ENCODE measurements at regions not wholly inside any gene's neighbourhood (a gene's known extent, or its start where the extent isn't known, plus 50 kb on each side); places are given as distances from the start of the nearest gene placed in this dataset.
"Not testable (repeated sequence)": the region's sequence is repeated elsewhere in the genome, so short reads cannot be mapped to it uniquely, and the experiment has no call there.

- Histone ChIP-seq H3K9ac (ENCODE audit: low read length) (no peak overlapping the region), H3K9me3 (ENCODE audit: low read length) (no peaks in the 10 kb centered on the region), H3K36me3 (ENCODE audit: insufficient read depth, low read length) (no peaks in the 10 kb centered on the region), H3F3A (ENCODE audit: insufficient read depth, low read length, poor library complexity, severe bottlenecking) (no peaks in the 10 kb centered on the region), H3K4me2 (ENCODE audit: low read length) (no peak overlapping the region), H3K27me3 (ENCODE audit: insufficient read depth, low read depth, low read length) (no peaks in the 10 kb centered on the region), H2AFZ (ENCODE audit: low read depth, low read length) (no peak overlapping the region), H3K79me2 (replicated peaks; ENCODE audit: insufficient read depth, low read length) (no peaks in the 10 kb centered on the region), H3K27ac (ENCODE audit: low read length) (no peak overlapping the region), H3K4me3 (ENCODE audit: low read length) (no peak overlapping the region), H4K20me1 (ENCODE audit: insufficient read depth) (no peaks in the 10 kb centered on the region), H3K9me2 (ENCODE audit: insufficient read depth, low read length) (no peaks in the 10 kb centered on the region)
- no peak for TF ChIP-seq TAF1 (IDR thresholded peaks at IDR 0.05; ENCODE audit: low read depth)
- no peak for TF ChIP-seq CTCF (IDR thresholded peaks at IDR 0.05; ENCODE audit: poor library complexity, severe bottlenecking)
- TF ChIP-seq SMC3 (conservative IDR thresholded peaks at IDR 0.05; ENCODE audit: poor library complexity) = no peak
- no peak for TF ChIP-seq EP300 (conservative IDR thresholded peaks at IDR 0.05; ENCODE audit: poor library complexity, severe bottlenecking)
- no peak for TF ChIP-seq MXI1 (conservative IDR thresholded peaks at IDR 0.05; ENCODE audit: poor library complexity, severe bottlenecking)
- no peak for TF ChIP-seq EZH2 (IDR thresholded peaks at IDR 0.05; ENCODE audit: borderline replicate concordance, insufficient read depth, low read length, poor library complexity, severe bottlenecking)
Observed at GRCh38 chr14:83913476-83913875, 1616.5 kb upstream of the FLRT2 start.

- no peaks in the 10 kb centered on the region for H3K36me3 ChIP-seq (ENCODE audit: insufficient read depth, low read length)
- no peaks in the 10 kb centered on the region for H3K9me3 ChIP-seq (ENCODE audit: low read length)
- no peaks in the 10 kb centered on the region for H3K9me2 ChIP-seq (ENCODE audit: insufficient read depth, low read length)
- no peak overlapping the region for H3K4me2 ChIP-seq (ENCODE audit: low read length)
- H3F3A ChIP-seq (ENCODE audit: insufficient read depth, low read length, poor library complexity, severe bottlenecking) = no peaks in the 10 kb centered on the region
- H3K27ac ChIP-seq (ENCODE audit: low read length) = no peak overlapping the region
- H3K27me3 ChIP-seq (ENCODE audit: insufficient read depth, low read depth, low read length) = no peaks in the 10 kb centered on the region
- H4K20me1 ChIP-seq (ENCODE audit: insufficient read depth) = no peaks in the 10 kb centered on the region
- H3K79me2 ChIP-seq (replicated peaks; ENCODE audit: insufficient read depth, low read length) = no peaks in the 10 kb centered on the region
- H2AFZ ChIP-seq (ENCODE audit: low read depth, low read length) = no peak overlapping the region
- no peak overlapping the region for H3K4me3 ChIP-seq (ENCODE audit: low read length)
- H3K9ac ChIP-seq (ENCODE audit: low read length) = no peak overlapping the region
- TF ChIP-seq TAF1 (IDR thresholded peaks at IDR 0.05; ENCODE audit: low read depth) (no peak), EZH2 (IDR thresholded peaks at IDR 0.05; ENCODE audit: borderline replicate concordance, insufficient read depth, low read length, poor library complexity, severe bottlenecking) (no peak), MXI1 (conservative IDR thresholded peaks at IDR 0.05; ENCODE audit: poor library complexity, severe bottlenecking) (no peak), POLR2AphosphoS5 (IDR thresholded peaks at IDR 0.05) (no peak), CTCF (IDR thresholded peaks at IDR 0.05; ENCODE audit: poor library complexity, severe bottlenecking) (no peak), EP300 (conservative IDR thresholded peaks at IDR 0.05; ENCODE audit: poor library complexity, severe bottlenecking) (no peak), SMC3 (conservative IDR thresholded peaks at IDR 0.05; ENCODE audit: poor library complexity) (no peak)
Observed at GRCh38 chr14:83918546-83918945, 1611.4 kb upstream of the FLRT2 start.

GRCh38 chr14:83919675-83920074, 1610.3 kb upstream of the FLRT2 start:
- not testable (repeated sequence) for H4K20me1 ChIP-seq (ENCODE audit: insufficient read depth); H3K9me2 ChIP-seq (ENCODE audit: insufficient read depth, low read length); H3K4me3 ChIP-seq (ENCODE audit: low read length); H3K79me2 ChIP-seq (replicated peaks; ENCODE audit: insufficient read depth, low read length); H3K27ac ChIP-seq (ENCODE audit: low read length); H3K9me3 ChIP-seq (ENCODE audit: low read length); H2AFZ ChIP-seq (ENCODE audit: low read depth, low read length); H3K9ac ChIP-seq (ENCODE audit: low read length); H3F3A ChIP-seq (ENCODE audit: insufficient read depth, low read length, poor library complexity, severe bottlenecking); H3K4me2 ChIP-seq (ENCODE audit: low read length); H3K27me3 ChIP-seq (ENCODE audit: insufficient read depth, low read depth, low read length); H3K36me3 ChIP-seq (ENCODE audit: insufficient read depth, low read length)
